ENCODE measurements at regions not wholly inside any gene's neighbourhood (a gene's known extent, or its start where the extent isn't known, plus 50 kb on each side); places are given as distances from the start of the nearest gene placed in this dataset.

- no peak for TF ChIP-seq CTCF (IDR thresholded peaks at IDR 0.05)
- TF ChIP-seq POLR2A (IDR thresholded peaks at IDR 0.05) = no peak
These were observed 765.4 kb downstream of the SORCS3 start for GRCh38 chr10:105406488-105406887.
